Neural progenitor cell (in vitro differentiated cells): ENCODE measurements at regions not wholly inside any gene's neighbourhood (a gene's known extent, or its start where the extent isn't known, plus 50 kb on each side); places are given as distances from the start of the nearest gene placed in this dataset.

Source experiments
- DNase-seq: peaks from one replicate; pipeline ENCODE4 v3.0.0-alpha.2; 2016; ENCODE audit warnings: low spot score
- H2AFZ ChIP-seq: fragments of 200-600 bp; sonication (generic); replicated peaks from 2 replicates; pipeline ENCODE4 v1.6.1; 2016; ENCODE audit warnings: antibody characterized with exemption
- H3F3A ChIP-seq: fragments of 200-600 bp; sonication (generic); 2 replicates; pipeline ENCODE4 v1.6.1; 2016; ENCODE audit warnings: antibody characterized with exemption, low read depth
- H3K27ac ChIP-seq: fragments of 200-600 bp; sonication (generic); 2 replicates; pipeline ENCODE4 v1.5.1; 2016; ENCODE audit warnings: mild to moderate bottlenecking
- H3K27me3 ChIP-seq: fragments of 200-600 bp; sonication (generic); 2 replicates; pipeline ENCODE4 v1.6.1; 2016; ENCODE audit warnings: mild to moderate bottlenecking, moderate library complexity
- H3K36me3 ChIP-seq: fragments of 200-600 bp; sonication (generic); 2 replicates; pipeline ENCODE4 v1.5.1; 2016
- H3K4me1 ChIP-seq: fragments of 200-600 bp; sonication (generic); 2 replicates; pipeline ENCODE4 v1.6.1; 2016; ENCODE audit warnings: mixed run types
- H3K4me2 ChIP-seq: fragments of 200-600 bp; sonication (generic); 2 replicates; pipeline ENCODE4 v1.6.1; 2016
- H3K4me3 ChIP-seq: fragments of 200-600 bp; sonication (generic); 2 replicates; pipeline ENCODE4 v1.5.1; 2016
- H3K79me2 ChIP-seq: fragments of 200-600 bp; sonication (generic); 2 replicates; pipeline ENCODE4 v1.6.1; 2016; ENCODE audit warnings: low read depth
- H3K9ac ChIP-seq: fragments of 200-600 bp; sonication (generic); 2 replicates; pipeline ENCODE4 v1.6.1; 2016
- H3K9me3 ChIP-seq: fragments of 200-600 bp; sonication (generic); 2 replicates; pipeline ENCODE4 v1.5.1; 2016; ENCODE audit warnings: low read depth
- H4K20me1 ChIP-seq: fragments of 200-600 bp; sonication (generic); 2 replicates; pipeline ENCODE4 v1.6.1; 2016; ENCODE audit warnings: low read depth
- H3K27ac Mint-ChIP-seq: 3 replicates; pipeline ENCODE4 v1.8.0; 2021; ENCODE audit warnings: mixed read lengths
- H3K27me3 Mint-ChIP-seq: 2 replicates; pipeline ENCODE4 v1.8.0; 2022; ENCODE audit warnings: low read depth, mild to moderate bottlenecking, inconsistent platforms, moderate library complexity, mixed read lengths; ENCODE audit not compliant: insufficient read depth
- H3K36me3 Mint-ChIP-seq: 3 replicates; pipeline ENCODE4 v1.8.0; 2021; ENCODE audit warnings: mixed read lengths
- H3K4me1 Mint-ChIP-seq: 3 replicates; pipeline ENCODE4 v1.8.0; 2021; ENCODE audit warnings: mixed read lengths
- H3K4me3 Mint-ChIP-seq: 3 replicates; pipeline ENCODE4 v1.8.0; 2021; ENCODE audit warnings: mild to moderate bottlenecking, moderate library complexity, mixed read lengths
- H3K9me3 Mint-ChIP-seq: 3 replicates; pipeline ENCODE4 v1.8.0; 2020; ENCODE audit warnings: mixed read lengths
- CTCF ChIP-seq: fragments of 200-600 bp; sonication (generic); IDR thresholded peaks from 2 replicates; pipeline ENCODE4 v1.5.1; 2017; ENCODE audit warnings: antibody characterized with exemption, mild to moderate bottlenecking
- EZH2 ChIP-seq: fragments of 200-600 bp; sonication (generic); IDR thresholded peaks from 2 replicates; pipeline ENCODE4 v1.6.1; 2017; ENCODE audit warnings: antibody characterized with exemption, mild to moderate bottlenecking, moderate library complexity
- EZH2phosphoT487 ChIP-seq: fragments of 200-600 bp; sonication (generic); IDR thresholded peaks from 2 replicates; pipeline ENCODE4 v1.6.1; 2017; ENCODE audit warnings: antibody characterized with exemption

GRCh38 chr5:71836559-71837112 lies 117.6 kb downstream of the CARTPT start:
- no peak overlapping the region for H3K27ac ChIP-seq
- no peaks in the 10 kb centered on the region for H3K9me3 ChIP-seq
- H3K27me3 Mint-ChIP-seq, result no peaks in the 10 kb centered on the region
- H3F3A ChIP-seq, result no peaks in the 10 kb centered on the region
- no peaks in the 10 kb centered on the region for H3K27me3 ChIP-seq
- H3K79me2 ChIP-seq, result no peaks in the 10 kb centered on the region
- H3K4me2 ChIP-seq, result no peak overlapping the region
- no peaks in the 10 kb centered on the region for H3K9me3 Mint-ChIP-seq
- no peak for DNase-seq
- H2AFZ ChIP-seq, result no peak overlapping the region
- no peak overlapping the region for H3K9ac ChIP-seq
- no peaks in the 10 kb centered on the region for H3K36me3 ChIP-seq
- no peaks in the 10 kb centered on the region for H3K36me3 Mint-ChIP-seq
- H3K4me3 ChIP-seq, result no peak overlapping the region
- TF ChIP-seq EZH2phosphoT487, result no peak
- TF ChIP-seq CTCF, result no peak
- TF ChIP-seq EZH2, result no peak
- no peaks in the 10 kb centered on the region for H3K4me1 ChIP-seq
- no peak overlapping the region for H3K4me3 Mint-ChIP-seq
- H3K4me1 Mint-ChIP-seq, result peaks cover 13% of the 10 kb centered on the region
- no peaks in the 10 kb centered on the region for H4K20me1 ChIP-seq
- no peak overlapping the region for H3K27ac Mint-ChIP-seq

- Mint-ChIP-seq H3K27me3 (no peaks in the 10 kb centered on the region), H3K4me3 (no peak overlapping the region), H3K27ac (no peak overlapping the region), H3K4me1 (peaks cover 13% of the 10 kb centered on the region), H3K9me3 (no peaks in the 10 kb centered on the region), H3K36me3 (no peaks in the 10 kb centered on the region)
- H4K20me1 ChIP-seq, result no peaks in the 10 kb centered on the region
- no peaks in the 10 kb centered on the region for H3K4me1 ChIP-seq
- H3K9ac ChIP-seq, result no peak overlapping the region
- TF ChIP-seq EZH2phosphoT487 (no peak), CTCF (no peak), EZH2 (no peak)
- no peaks in the 10 kb centered on the region for H3K27me3 ChIP-seq
- no peaks in the 10 kb centered on the region for H3F3A ChIP-seq
- H3K36me3 ChIP-seq, result no peaks in the 10 kb centered on the region
- H2AFZ ChIP-seq, result no peak overlapping the region
- H3K79me2 ChIP-seq, result no peaks in the 10 kb centered on the region
- no peaks in the 10 kb centered on the region for H3K9me3 ChIP-seq
- no peak overlapping the region for H3K27ac ChIP-seq
- no peak for DNase-seq
- no peak overlapping the region for H3K4me3 ChIP-seq
- H3K4me2 ChIP-seq, result no peak overlapping the region
Observed at GRCh38 chr5:71838286-71838685, 119.2 kb downstream of the CARTPT start.

GRCh38 chr5:71839096-71839884 lies 120.2 kb downstream of the CARTPT start:
- TF ChIP-seq CTCF (no peak), EZH2phosphoT487 (no peak)
- Mint-ChIP-seq H3K4me3 (no peak overlapping the region), H3K36me3 (no peaks in the 10 kb centered on the region), H3K27me3 (no peaks in the 10 kb centered on the region), H3K27ac (no peak overlapping the region), H3K9me3 (no peaks in the 10 kb centered on the region), H3K4me1 (peaks cover 13% of the 10 kb centered on the region)
- no peak overlapping the region for H2AFZ ChIP-seq
- no peaks in the 10 kb centered on the region for H3K27me3 ChIP-seq
- H3K9me3 ChIP-seq, result no peaks in the 10 kb centered on the region
- no peak overlapping the region for H3K27ac ChIP-seq
- DNase-seq, result no peak
- no peaks in the 10 kb centered on the region for H3K79me2 ChIP-seq
- no peak overlapping the region for H3K4me3 ChIP-seq
- H3K4me1 ChIP-seq, result no peaks in the 10 kb centered on the region
- H4K20me1 ChIP-seq, result no peaks in the 10 kb centered on the region
- H3K36me3 ChIP-seq, result no peaks in the 10 kb centered on the region
- no peak overlapping the region for H3K4me2 ChIP-seq
- H3F3A ChIP-seq, result no peaks in the 10 kb centered on the region
- H3K9ac ChIP-seq, result no peak overlapping the region
